ENCODE measurements at regions not wholly inside any gene's neighbourhood (a gene's known extent, or its start where the extent isn't known, plus 50 kb on each side); places are given as distances from the start of the nearest gene placed in this dataset.
A peak's percentile ranks its signal among the peaks of the same experiment; 100 is the strongest.

DNA sequence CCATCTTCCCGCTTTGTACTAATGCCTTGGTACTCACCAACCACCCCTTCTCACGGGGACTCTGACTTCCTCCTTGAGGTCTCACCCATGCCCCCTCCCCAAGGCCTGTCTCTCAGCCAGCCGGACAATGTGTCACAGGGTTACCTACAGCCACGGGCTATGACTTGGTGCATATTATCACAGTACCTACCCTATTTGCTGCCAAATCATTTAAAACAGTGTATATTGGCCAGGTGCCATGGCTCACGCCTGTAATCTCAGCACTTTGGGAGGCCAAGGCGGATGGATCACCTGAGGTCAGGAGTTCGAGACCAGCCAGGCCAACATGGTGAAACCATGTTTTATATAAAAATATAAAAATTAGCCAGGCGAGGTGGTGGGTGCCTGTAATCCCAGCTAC is 93.4 kb upstream of the TBL1XR1 start:
- peaks cover 6% of the 10 kb centered on the region for H3K4me1 Mint-ChIP-seq (ENCODE audit: insufficient read depth, unreplicated experiment)
- no peak overlapping the region for H3K27ac Mint-ChIP-seq (ENCODE audit: low read depth, unreplicated experiment)
- POLR2A ChIA-PET: no interaction called here
- no peaks in the 10 kb centered on the region for H3K9me3 Mint-ChIP-seq (ENCODE audit: unreplicated experiment)
- no peak for DNase-seq (ENCODE audit: unreplicated experiment)
- H3K36me3 Mint-ChIP-seq (ENCODE audit: insufficient read depth, unreplicated experiment): no peaks in the 10 kb centered on the region
- TF ChIP-seq, protein P1, sequence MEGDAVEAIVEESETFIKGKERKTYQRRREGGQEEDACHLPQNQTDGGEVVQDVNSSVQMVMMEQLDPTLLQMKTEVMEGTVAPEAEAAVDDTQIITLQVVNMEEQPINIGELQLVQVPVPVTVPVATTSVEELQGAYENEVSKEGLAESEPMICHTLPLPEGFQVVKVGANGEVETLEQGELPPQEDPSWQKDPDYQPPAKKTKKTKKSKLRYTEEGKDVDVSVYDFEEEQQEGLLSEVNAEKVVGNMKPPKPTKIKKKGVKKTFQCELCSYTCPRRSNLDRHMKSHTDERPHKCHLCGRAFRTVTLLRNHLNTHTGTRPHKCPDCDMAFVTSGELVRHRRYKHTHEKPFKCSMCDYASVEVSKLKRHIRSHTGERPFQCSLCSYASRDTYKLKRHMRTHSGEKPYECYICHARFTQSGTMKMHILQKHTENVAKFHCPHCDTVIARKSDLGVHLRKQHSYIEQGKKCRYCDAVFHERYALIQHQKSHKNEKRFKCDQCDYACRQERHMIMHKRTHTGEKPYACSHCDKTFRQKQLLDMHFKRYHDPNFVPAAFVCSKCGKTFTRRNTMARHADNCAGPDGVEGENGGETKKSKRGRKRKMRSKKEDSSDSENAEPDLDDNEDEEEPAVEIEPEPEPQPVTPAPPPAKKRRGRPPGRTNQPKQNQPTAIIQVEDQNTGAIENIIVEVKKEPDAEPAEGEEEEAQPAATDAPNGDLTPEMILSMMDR (IDR thresholded peaks at IDR 0.05; ENCODE audit: unreplicated experiment): no peak
- CTCF ChIA-PET: no interaction called here
- BruUV-seq (replicated peaks): no TSS peak
- intact Hi-C loops (cut with micrococcal nuclease): no loop called here
- no peaks in the 10 kb centered on the region for H3K27me3 Mint-ChIP-seq (ENCODE audit: insufficient read depth, unreplicated experiment)
- no peak overlapping the region for H3K4me3 Mint-ChIP-seq (ENCODE audit: unreplicated experiment)

GRCh38 chr3:177294221-177294620 is 96.9 kb upstream of the TBL1XR1 start:
- H3K9me3 Mint-ChIP-seq (ENCODE audit: unreplicated experiment): no peaks in the 10 kb centered on the region
- ChIA-PET CTCF (no interaction called here), POLR2A (interaction anchor here (1.2 kb wide), 1 partner anchor 12 kb away, joined by 4 read pairs; no protein-coding TSS in a partner anchor)
- TF ChIP-seq, protein P1 (IDR thresholded peaks at IDR 0.05; ENCODE audit: unreplicated experiment): no peak
- DNase-seq (ENCODE audit: unreplicated experiment): peak; percentile 26
- peak overlapping the region; percentile 76 for H3K27ac Mint-ChIP-seq (ENCODE audit: low read depth, unreplicated experiment)
- intact Hi-C loops (cut with micrococcal nuclease): no loop called here
- no peaks in the 10 kb centered on the region for H3K36me3 Mint-ChIP-seq (ENCODE audit: insufficient read depth, unreplicated experiment)
- no peaks in the 10 kb centered on the region for H3K27me3 Mint-ChIP-seq (ENCODE audit: insufficient read depth, unreplicated experiment)
- H3K4me3 Mint-ChIP-seq (ENCODE audit: unreplicated experiment): no peak overlapping the region
- no TSS peak for BruUV-seq (replicated peaks)
- peaks cover 6% of the 10 kb centered on the region for H3K4me1 Mint-ChIP-seq (ENCODE audit: insufficient read depth, unreplicated experiment)

DNA sequence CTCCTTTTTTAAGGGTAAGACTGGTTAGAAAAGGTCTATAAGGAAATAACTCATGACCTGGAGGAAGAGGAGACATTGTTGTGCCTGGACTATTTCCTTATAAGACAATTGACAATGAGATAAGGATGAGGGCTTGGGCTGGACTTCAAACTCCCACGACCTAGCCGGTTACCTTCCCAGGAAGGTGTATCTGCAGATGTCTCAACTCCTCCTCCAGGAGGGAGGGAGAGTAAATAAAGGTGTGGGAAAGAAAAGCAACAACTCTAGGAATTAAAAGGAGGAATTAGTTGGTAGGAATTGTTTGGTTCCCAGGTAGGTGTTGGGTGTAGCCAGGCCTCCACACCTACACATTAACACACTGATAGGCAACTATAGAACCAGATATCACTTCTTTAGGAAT is 97.8 kb upstream of the TBL1XR1 start:
- ChIA-PET CTCF (no interaction called here), POLR2A (interaction anchor here (1.2 kb wide), 1 partner anchor 11 kb away, joined by 4 read pairs; no protein-coding TSS in a partner anchor)

GRCh38 chr3:177299250-177299649 is 102.0 kb upstream of the TBL1XR1 start:
- no peak overlapping the region for H3K27ac Mint-ChIP-seq (ENCODE audit: low read depth, unreplicated experiment)
- ChIA-PET POLR2A (no interaction called here), CTCF (interaction anchor here (0.6 kb wide), 1 partner anchor 1623 kb away, joined by 5 read pairs; no protein-coding TSS in a partner anchor)
- H3K36me3 Mint-ChIP-seq (ENCODE audit: insufficient read depth, unreplicated experiment): peaks cover 7% of the 10 kb centered on the region
- BruUV-seq (replicated peaks): no TSS peak
- no peak overlapping the region for H3K4me3 Mint-ChIP-seq (ENCODE audit: unreplicated experiment)
- intact Hi-C loops (cut with micrococcal nuclease): no loop called here
- no peak for DNase-seq (ENCODE audit: unreplicated experiment)
- peaks cover 3% of the 10 kb centered on the region for H3K4me1 Mint-ChIP-seq (ENCODE audit: insufficient read depth, unreplicated experiment)
- TF ChIP-seq, protein P1 (IDR thresholded peaks at IDR 0.05; ENCODE audit: unreplicated experiment): no peak
- H3K9me3 Mint-ChIP-seq (ENCODE audit: unreplicated experiment): no peaks in the 10 kb centered on the region
- H3K27me3 Mint-ChIP-seq (ENCODE audit: insufficient read depth, unreplicated experiment): no peaks in the 10 kb centered on the region

More for the DNA sequence above, 97.8 kb upstream of the TBL1XR1 start:
- TF ChIP-seq, protein P1 (IDR thresholded peaks at IDR 0.05; ENCODE audit: unreplicated experiment): no peak
- no TSS peak for BruUV-seq (replicated peaks)
- Mint-ChIP-seq H3K36me3 (ENCODE audit: insufficient read depth, unreplicated experiment) (no peaks in the 10 kb centered on the region), H3K27me3 (ENCODE audit: insufficient read depth, unreplicated experiment) (no peaks in the 10 kb centered on the region), H3K4me1 (ENCODE audit: insufficient read depth, unreplicated experiment) (peaks cover 6% of the 10 kb centered on the region), H3K4me3 (ENCODE audit: unreplicated experiment) (no peak overlapping the region), H3K9me3 (ENCODE audit: unreplicated experiment) (no peaks in the 10 kb centered on the region), H3K27ac (ENCODE audit: low read depth, unreplicated experiment) (no peak overlapping the region)
- no peak for DNase-seq (ENCODE audit: unreplicated experiment)
- intact Hi-C loops (cut with micrococcal nuclease): no loop called here
